CD4-positive, alpha-beta T cell treated with Interferon gamma for 1 hour (primary cell): ENCODE measurements at regions not wholly inside any gene's neighbourhood (a gene's known extent, or its start where the extent isn't known, plus 50 kb on each side); places are given as distances from the start of the nearest gene placed in this dataset.
"Not testable (repeated sequence)": the region's sequence is repeated elsewhere in the genome, so short reads cannot be mapped to it uniquely, and the experiment has no call there.

Experiments used
- DNase-seq: peaks from one replicate; pipeline ENCODE4 v3.0.0-alpha.2; 2020

DNA sequence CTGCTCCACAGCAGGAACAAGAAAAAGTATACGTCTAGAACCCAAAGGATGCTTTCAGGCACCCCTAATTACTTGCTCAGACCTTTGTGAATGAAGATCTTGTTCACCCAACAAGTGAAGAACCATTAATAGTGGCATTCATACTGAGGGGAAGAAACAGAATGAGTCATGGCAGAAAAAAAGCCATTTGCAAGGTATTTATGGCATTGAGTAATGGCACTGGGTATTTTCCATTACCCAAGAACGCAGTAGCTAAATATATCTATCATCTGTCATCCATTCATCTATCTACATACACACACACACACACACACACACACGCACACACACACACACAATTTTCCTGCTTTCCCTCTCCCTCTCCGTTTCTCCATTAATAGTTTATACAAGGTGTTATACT is 56.4 kb upstream of the XIRP2 start:
- no peak for DNase-seq

DNA sequence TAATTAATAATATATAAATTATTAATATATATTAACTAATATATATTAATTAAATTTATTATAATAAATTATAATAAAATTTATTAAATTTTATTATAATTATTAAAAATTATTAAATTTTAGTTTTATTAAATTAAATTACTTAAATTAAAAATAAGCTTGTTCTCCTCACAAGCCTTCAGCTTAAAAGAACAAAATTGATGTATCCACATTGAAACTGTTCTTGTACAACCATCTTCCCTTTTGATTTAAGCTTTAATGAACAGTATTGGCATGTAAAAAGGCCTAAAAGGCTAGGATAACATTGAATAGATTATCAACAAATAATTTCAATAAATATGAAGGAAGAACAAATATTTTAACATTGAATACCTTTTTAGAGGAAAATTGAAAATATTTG is 62.4 kb upstream of the XIRP2 start:
- no peak for DNase-seq

DNA sequence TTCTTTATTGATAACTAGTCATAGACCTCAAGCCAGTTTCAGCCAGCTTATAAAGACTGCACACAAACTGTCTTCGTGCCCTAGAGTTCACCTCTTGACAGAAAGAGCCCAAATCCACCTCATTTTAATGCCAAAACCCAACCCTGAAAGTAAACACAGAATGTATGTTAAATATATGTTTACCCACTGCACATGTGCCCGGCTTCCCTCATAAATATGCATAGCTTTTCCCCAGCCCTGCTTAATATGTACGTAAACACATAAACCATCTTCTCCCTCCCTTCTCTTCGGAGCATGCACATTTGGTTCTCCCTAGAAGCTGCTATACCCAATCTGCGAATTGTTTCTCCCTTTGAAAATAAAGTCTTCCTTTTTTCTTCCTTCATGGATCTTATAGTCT is 73.9 kb upstream of the XIRP2 start:
- no peak for DNase-seq

DNA sequence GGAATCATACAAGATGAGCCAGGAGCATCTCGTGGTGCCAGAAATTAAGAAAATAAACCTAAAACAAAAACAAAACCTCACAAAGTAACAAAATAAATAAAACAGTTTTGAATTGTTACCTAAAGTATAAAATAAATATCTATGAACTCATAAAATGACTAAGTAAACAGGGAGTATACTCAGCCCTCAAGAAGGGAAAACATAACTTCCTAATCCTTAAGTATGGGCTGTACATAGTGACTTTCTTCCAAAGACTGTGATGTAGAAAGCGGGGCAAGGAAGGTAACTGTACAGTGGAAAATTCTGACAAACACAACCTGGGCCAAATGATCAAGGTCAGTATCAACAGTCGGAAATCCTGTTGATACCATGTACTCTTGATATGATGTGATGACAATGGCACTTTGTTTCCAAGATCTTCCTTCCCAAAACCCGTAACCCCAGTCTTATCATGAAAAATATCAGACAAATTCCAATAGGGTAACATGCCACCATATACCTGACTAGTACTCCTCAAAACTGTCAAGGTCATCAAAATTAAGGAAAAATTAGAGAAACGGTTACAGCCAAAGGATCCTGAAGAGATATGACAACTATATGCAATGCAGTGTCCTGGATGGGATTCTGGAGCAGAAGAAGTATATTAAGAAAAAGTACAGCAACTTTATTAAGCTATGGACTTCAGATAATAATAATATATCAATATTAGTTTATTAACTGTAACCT is 76.0 kb upstream of the XIRP2 start:
- DNase-seq, result no peak

DNA sequence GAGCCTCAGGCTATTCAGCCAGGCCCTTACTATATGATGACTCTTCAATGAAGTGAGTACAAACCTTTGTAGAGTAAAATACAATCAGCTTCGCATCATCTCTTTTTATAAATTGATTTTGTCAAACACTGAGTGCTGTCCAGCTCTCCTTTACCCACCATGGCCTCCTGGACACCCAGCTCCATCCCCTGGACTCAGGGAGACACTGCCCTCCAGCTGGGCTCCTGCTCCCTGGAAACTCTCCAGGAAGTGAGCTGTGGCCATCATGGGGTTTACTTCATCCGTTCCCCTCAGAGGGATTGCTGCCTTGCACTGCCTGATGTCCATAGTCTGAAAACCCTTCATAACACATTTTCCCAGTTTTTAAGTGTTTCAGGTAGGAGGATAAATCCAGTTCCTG is 82.5 kb upstream of the XIRP2 start:
- DNase-seq, result no peak

DNA sequence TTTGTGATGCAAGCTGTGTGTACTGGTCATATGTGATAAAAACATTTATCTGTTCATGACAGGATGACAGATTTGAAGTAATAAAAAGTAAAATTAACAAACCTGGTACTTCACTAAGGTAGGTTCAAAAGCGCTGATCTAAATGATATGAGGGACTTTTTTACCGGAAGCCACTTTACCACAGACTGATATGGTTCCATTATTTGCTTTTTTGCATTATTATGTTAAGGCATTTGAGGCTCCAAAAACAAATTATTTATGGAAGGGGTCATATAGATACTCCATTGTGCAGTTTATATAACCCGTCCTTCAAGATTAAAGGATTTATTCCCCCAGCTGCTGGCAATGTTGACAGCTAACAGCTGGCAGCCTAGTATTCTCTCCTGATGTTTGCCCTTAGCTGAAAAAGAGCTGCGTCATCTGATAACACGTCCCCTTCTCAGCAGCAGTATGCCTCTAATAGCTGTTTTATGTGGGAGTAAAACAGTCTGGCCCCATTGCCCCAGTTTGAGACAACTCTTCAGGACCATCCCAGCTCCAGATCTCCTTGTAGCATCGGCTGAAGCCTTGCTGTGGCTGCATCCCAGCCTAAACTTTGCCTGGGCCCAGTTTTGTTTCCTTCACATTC is 84.8 kb upstream of the XIRP2 start:
- DNase-seq, result no peak

DNA sequence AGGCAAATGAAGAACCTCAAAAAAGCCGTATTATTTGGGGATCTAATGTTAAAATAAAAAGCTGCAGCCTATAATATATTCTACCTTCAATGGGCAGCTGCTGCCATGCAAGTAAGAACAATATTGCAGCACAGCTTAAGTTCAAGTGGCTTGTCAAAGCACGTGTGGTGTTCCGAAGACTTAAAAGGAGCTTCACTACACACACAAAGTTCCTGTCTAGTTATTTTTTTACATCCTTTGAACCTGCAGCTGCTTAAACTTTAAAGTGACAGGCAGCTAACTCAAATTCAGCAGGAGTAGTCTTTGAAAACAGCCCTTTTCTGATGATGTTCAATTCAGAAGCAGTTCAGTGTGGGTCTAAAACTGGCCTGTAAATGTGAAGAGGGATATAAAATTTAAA is 85.8 kb upstream of the XIRP2 start:
- no peak for DNase-seq

DNA sequence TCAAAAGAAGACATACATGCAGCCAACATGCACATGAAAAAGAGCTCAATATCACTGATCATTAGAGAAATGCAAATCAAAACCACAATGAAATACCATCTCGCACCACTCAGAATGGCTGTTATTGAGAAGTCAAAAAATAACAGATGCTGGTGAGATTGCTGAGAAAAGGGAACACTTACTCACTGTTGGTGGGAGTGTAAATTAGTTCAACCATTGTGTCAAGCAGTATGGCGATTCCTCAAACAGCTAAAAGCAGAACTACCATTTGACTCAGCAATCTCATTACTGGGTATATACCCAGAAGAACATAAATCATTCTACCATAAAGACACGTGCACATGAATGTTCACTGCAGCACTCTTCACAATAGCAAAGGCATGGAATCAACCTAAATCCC is 95.5 kb upstream of the XIRP2 start:
- no peak for DNase-seq

DNA sequence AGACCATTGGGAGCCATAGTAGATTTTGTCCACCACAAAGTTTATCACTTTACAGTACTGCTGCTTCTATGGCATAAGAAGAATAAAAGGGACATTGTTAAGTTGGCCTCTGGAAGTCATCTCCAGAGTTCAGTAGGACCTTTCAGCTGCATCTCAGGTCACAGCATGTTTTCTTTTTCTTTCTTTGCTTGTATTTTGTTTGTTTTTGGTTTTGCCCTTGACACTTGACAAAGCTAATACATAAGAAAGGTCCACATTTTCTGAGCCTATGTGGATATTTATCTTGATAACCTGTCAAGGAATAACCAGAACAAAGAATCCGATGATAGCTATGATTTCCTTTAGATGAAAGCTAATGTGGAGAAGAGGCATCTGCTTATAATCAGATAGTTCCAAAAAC is 101.6 kb upstream of the XIRP2 start:
- no peak for DNase-seq

DNA sequence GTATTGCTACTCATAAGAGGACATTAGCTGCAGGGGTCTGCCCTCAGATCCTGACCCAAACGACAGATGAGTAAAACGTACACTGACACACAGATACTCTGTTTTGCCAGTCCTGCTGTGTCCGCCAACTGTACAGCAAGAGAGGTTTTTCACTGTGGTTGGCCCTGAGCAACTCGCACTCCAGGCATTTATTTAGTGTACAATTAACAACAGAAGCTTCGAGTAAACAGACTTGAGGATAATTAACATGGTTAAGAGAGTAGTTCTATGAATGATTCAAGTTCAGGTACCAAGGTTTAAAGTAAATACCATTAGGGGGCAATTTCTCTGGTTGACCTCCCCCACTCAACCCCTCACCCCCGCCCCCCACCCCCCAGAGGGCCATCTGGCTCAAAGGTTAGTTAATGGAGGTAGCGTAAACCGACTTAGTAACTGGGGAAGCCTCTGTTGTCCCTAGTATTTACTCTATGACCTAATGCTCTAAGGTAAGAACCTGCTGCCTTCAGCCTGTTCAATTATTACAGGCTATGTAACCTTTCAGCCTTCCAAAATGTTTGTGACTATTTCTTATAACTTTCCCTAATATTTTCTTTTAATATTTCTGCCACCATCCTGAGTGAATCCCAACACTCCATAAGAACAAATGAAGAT is 103.9 kb upstream of the XIRP2 start:
- DNase-seq, result no peak

DNA sequence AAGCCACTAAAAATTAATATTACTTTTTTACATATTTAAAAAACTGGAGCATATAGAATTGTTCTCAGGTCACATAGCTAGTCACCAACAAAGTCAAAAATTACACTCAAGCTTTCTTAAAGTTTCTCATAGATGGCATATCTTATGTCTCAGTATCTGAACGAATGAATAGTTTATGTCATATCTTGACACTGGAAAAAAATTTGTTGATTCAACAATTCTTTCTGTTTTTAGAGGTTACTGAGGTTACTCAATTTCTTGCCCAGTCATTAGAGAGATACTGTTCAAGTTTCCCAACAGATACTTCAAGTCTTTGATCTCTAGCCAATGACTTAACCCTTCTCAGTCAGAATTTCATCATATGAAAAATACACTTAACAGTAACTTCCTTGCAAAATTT is 113.1 kb upstream of the XIRP2 start:
- no peak for DNase-seq

DNA sequence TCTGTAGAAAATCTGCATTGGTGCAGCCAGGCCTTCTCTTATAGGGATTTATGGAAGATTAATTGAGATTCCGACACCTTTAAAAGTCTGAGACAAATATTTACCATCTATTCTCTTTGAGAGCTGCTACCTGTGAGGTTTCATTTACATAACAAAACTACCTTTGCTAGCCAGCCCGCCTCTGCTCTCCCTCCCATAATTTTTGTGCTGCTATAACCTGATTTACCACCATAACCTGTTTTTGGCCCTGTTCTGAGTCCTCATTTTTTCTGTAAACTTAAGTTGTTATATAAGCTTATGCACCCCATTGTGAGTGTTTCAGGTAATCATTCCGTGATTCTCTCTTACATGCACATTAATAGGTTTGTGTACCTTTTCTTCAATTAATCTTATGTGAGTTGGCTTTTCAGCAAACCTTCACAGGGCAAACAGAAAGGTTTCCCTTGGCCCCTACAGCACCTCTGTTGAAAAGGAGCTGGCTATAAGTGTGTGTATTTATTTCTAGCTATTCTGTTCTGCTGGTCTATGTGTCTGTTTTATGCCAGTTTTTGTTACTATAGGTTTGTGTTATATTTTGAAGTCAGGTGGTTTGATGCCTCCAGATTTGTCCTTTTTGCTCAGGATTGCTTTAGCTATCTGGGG is 114.9 kb upstream of the XIRP2 start:
- DNase-seq, result no peak

DNA sequence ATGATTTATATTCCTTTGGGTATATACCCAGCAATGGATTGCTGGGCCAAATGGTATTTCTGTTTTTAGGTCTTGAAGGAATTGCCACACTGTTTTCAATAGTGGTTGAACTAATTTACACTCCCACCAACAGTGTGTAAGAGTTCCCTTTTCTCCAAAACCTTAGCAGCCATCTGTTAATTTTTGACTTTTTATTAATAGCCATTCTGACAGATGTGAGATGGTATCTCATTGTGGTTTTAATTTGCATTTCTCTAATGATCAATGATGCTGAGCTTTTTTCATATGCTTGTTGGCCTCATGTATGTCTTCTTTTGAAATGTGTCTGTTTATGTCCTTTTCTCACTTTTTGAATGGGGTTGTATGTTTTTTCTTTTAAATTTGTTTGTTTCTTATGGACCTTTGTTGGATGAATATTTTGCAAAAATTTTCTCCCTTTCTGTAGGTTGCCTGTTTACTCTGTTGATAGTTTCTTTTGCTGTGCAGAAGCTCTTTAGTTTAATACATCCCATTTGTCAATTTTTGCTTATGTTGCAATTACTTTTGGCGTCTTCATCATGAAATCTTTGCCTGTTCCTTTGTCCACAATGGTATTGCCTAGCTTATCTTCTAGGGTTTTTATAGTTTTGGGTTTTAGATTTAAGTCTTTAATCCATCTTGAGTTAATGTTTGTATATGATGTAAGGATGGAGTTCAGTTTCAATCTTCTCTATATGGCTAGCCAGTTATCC is 119.7 kb upstream of the XIRP2 start:
- no peak for DNase-seq

DNA sequence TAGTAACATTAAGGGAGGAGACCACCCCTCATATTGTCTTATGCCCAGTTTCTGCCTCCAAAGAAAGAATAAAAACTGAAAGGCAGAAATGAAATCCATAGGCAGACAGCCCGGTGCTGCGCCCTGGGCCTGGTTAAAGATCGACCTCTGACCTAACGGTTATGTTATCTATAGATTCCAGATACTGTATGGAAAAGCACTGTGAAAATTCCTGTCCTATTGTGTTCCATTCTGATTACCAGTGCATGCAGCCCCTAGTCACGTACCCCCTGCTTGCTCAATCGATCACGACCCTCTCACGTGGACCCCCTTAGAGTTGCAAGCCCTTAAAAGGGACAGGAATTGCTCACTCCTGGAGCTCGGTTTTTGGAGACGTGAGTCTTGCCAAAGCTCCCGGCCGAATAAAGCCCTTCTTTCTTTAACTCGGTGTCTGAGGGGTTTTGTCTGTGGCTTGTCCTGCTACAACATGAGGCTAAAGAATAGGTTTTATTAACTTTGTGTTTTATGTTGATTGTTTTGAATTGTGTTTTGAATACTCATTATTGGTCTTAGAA is 121.4 kb upstream of the XIRP2 start:
- not testable (repeated sequence) for DNase-seq

DNA sequence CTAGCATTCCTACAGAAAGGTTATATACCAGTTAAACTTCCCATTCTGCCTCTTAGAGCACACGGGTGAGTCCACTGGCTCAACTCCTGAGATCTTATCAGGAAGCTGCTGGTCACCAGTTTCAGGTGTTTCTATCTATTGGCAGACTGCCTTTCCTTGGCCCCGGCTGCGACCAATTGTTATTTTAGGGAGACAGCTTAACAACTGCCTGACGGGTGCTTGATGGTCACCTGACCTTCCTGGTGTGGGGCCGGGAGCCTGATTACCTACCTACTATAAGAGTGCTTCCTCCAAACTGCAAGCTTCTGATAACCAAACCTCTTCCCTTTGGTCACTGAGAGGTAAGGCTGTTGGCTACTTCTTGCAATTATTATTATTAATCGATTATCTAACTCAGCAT is 122.1 kb upstream of the XIRP2 start:
- DNase-seq, result no peak

DNA sequence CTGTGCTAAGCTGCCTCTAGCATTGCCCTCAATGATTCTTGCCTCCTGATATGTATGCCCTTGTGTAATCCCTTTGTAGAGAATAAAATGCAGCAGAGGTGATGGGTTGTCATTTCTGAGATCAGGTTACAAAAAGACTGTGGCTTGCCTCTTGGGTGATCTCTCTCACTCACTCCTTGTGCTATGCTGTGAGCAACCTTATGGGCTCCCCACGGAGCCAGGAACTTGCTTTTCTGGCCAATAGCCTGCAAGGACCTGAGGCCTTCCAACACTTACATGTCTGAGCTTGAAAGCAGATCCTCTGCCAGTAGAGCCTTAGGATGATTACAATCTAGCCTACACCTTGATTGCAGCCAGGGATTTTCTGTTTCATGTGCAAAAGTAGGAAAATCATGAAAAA is 123.1 kb upstream of the XIRP2 start:
- no peak for DNase-seq

DNA sequence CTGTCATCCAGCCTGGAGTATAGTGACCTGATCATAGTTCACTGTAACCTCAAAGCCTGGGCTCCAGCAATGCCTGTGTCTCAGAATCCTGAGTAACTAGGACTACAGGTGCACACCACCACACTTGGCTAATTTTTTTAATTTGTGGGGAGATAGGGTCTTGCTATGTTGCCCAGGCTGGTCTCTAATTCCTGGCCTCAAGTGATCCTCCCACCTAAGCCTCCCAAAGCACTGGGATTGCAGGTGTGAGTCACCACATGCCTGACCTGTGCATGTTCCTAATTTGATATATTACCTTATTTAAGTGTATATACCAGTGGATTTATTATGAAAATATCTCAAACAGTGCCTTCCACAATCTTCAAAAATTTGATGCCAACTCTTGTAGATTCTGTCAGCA is 123.6 kb upstream of the XIRP2 start:
- DNase-seq, result no peak

DNA sequence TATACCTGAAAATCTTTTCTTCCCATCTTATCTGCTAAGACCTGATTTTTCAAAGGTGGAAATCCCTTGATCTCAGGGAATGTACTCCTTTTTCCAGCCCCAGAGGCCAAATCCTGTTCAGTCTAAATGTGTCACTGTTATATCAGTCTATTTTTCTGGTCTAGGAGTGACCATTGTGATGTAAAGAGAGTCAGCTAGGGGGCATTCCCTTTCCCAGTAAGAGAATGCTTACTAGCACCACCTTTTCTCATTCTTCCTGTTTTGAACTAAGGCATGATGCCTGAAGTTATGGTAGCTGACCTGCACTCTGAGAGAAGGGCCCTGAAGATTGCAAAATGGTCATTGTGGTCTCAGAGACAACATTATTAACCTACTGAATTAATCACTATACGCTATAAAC is 124.1 kb upstream of the XIRP2 start:
- DNase-seq, result no peak

DNA sequence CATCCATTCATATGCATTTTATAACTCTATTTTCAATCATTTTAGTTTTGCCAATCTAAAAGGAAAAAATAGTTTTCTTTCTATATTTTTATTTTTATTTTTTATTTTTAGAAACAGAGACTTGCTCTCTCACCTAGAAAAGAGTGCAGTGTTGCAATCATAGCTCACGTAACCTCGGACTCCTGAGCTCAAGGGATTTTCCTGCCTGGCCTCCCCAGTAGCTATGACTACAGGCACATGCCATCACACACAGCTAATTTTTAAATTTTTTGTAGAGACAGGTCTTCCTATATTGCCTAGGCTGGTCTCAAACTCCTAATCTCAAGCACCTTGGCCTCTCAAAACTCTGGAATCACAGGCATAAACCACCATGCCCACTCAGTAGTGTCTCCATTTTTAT is 125.5 kb upstream of the XIRP2 start:
- DNase-seq, result no peak

DNA sequence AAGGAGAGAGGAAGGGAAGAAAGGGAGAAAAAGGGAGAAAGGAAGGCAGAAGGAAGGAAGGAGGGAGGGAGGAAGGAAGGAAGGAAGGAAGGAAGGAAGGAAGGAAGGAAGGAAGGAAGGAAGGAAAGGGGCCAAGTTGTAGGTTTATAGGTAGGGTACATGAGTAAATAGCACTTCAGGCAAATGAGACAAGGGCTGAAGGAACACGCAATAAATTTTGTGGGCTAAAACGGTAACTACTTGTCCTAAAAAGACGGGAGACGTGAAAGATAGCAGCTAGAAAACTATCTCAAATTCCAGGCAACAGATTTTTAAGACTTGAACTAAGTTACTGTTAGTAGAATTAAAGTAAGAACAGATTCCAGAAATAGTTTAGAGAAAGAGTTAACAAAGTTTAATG is 129.3 kb upstream of the XIRP2 start:
- DNase-seq, result no peak

DNA sequence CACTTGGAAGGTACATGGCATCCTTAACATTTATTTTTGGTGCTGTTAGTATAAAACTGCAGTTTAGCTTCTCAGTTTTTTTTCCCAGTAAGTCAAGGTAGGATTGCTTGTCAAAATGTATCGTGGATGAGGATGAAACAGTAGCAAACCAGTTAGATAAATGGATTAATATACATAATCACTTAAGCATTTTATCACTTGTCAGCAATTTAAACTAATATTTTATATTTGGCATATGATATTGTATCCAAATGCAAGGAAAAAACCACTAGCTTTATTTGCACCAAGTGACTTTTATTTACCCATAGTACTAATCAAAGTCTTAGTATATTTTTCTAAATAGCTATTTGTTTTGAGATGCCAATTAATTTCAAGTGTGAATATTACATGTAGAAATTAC is 137.7 kb upstream of the XIRP2 start:
- DNase-seq, result no peak

DNA sequence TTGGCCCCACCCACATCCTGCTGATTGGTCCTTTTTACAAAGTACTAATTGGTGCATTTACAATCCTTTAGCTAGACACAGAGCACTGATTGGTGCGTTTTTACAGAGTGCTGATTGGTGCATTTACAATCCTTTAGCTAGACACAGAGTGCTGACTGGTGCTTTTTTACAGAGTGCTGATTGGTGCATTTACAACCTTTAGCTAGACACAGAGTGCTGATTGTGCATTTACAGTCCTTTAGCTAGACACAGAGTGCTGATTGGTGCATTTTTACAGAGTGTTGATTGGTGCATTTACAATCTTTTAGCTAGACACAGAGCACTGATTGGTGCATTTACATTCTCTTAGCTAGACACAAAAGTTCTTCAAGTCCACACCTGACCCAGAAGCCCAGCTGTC is 144.2 kb upstream of the XIRP2 start:
- not testable (repeated sequence) for DNase-seq

DNA sequence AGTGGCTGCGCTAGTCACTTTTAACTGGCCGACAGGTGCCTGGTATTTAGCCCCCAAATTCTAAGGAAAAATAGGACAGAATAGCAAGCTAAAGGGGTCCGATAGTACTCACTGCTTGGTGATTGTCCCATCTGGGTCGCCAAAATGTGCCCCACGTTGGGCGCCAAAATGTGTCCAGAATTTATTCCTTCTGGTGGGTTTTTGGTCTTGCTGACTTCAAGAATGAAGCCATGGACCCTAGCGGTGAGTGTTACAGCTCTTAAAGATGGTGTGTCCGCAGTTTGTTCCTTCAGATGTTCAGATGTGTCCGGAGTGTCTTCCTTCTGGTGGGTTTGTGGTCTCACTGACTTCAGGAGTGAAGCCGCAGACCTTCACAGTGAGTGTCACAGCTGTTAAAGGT is 144.8 kb upstream of the XIRP2 start:
- DNase-seq, result not testable (repeated sequence)
